ENCODE measurements at regions not wholly inside any gene's neighbourhood (a gene's known extent, or its start where the extent isn't known, plus 50 kb on each side); places are given as distances from the start of the nearest gene placed in this dataset.
"Not testable (repeated sequence)": the region's sequence is repeated elsewhere in the genome, so short reads cannot be mapped to it uniquely, and the experiment has no call there.

GRCh38 chr6:118701260-118701659, 49.9 kb upstream of the CEP85L start:
- TF ChIP-seq POLR2A (IDR thresholded peaks at IDR 0.05; ENCODE audit: low read depth, low read length); POLR2AphosphoS5 (IDR thresholded peaks at IDR 0.05; ENCODE audit: low read depth, low read length); TAF1 (IDR thresholded peaks at IDR 0.05; ENCODE audit: borderline replicate concordance, low read depth, low read length): not testable (repeated sequence)

All from GM12892 (cell line).